ENCODE measurements at regions not wholly inside any gene's neighbourhood (a gene's known extent, or its start where the extent isn't known, plus 50 kb on each side); places are given as distances from the start of the nearest gene placed in this dataset.
"Not testable (repeated sequence)": the region's sequence is repeated elsewhere in the genome, so short reads cannot be mapped to it uniquely, and the experiment has no call there.

- ATAC-seq = no peak
- TF ChIP-seq CSDC2 (CRISPR knock-in tag; IDR thresholded peaks at IDR 0.05) = no peak
- TF ChIP-seq ZFP30 (CRISPR knock-in tag; IDR thresholded peaks at IDR 0.05) = no peak
- TF ChIP-seq TCF4 (CRISPR knock-in tag; IDR thresholded peaks at IDR 0.05; ENCODE audit: borderline replicate concordance) = no peak
- TF ChIP-seq SNAI2 (CRISPR knock-in tag; IDR thresholded peaks at IDR 0.05) = no peak
- no peak for TF ChIP-seq ZFP3 (CRISPR knock-in tag; IDR thresholded peaks at IDR 0.05)
- TF ChIP-seq TOX (CRISPR knock-in tag; IDR thresholded peaks at IDR 0.05; ENCODE audit: borderline replicate concordance) = no peak
- no peak for TF ChIP-seq ZNF8 (CRISPR knock-in tag; IDR thresholded peaks at IDR 0.05)
- TF ChIP-seq CREB5 (CRISPR knock-in tag; IDR thresholded peaks at IDR 0.05; ENCODE audit: low read depth) = no peak
- TF ChIP-seq ESRRG (CRISPR knock-in tag; IDR thresholded peaks at IDR 0.05) = no peak
- TF ChIP-seq GLIS3 (CRISPR knock-in tag; IDR thresholded peaks at IDR 0.05) = no peak
- TF ChIP-seq CSRNP3 (CRISPR knock-in tag; IDR thresholded peaks at IDR 0.05) = no peak
- no peak for TF ChIP-seq ARNTL (CRISPR knock-in tag; IDR thresholded peaks at IDR 0.05; ENCODE audit: borderline replicate concordance, low read depth)
- no peak for TF ChIP-seq ISL1 (CRISPR knock-in tag; IDR thresholded peaks at IDR 0.05)
- no peak for TF ChIP-seq ZNF565 (CRISPR knock-in tag; conservative IDR thresholded peaks at IDR 0.05; ENCODE audit: low read depth)
- no peak for TF ChIP-seq POU6F1 (CRISPR knock-in tag; IDR thresholded peaks at IDR 0.05; ENCODE audit: borderline replicate concordance, low read depth)
- no peak for TF ChIP-seq BACH2 (CRISPR knock-in tag; IDR thresholded peaks at IDR 0.05; ENCODE audit: borderline replicate concordance)
- no peak for TF ChIP-seq PATZ1 (CRISPR knock-in tag; IDR thresholded peaks at IDR 0.05; ENCODE audit: borderline replicate concordance)
- TF ChIP-seq RARB (CRISPR knock-in tag; IDR thresholded peaks at IDR 0.05) = no peak
- TF ChIP-seq ZC3H10 (CRISPR knock-in tag; IDR thresholded peaks at IDR 0.05) = no peak
- TF ChIP-seq PPARA (CRISPR knock-in tag; IDR thresholded peaks at IDR 0.05; ENCODE audit: borderline replicate concordance) = no peak
Measured at GRCh38 chr18:51260118-51260517, 62.6 kb upstream of the MEX3C start.

GRCh38 chr18:51266077-51266476 is 68.6 kb upstream of the MEX3C start:
- not testable (repeated sequence) for ATAC-seq

GRCh38 chr18:51266773-51267172 is 69.3 kb upstream of the MEX3C start:
- ATAC-seq = no peak
- no peak for TF ChIP-seq ZFP3 (CRISPR knock-in tag; IDR thresholded peaks at IDR 0.05)
- TF ChIP-seq OSR1 (CRISPR knock-in tag; IDR thresholded peaks at IDR 0.05) = no peak
- TF ChIP-seq POU6F1 (CRISPR knock-in tag; IDR thresholded peaks at IDR 0.05; ENCODE audit: borderline replicate concordance, low read depth) = no peak
- no peak for TF ChIP-seq GLIS3 (CRISPR knock-in tag; IDR thresholded peaks at IDR 0.05)
- no peak for TF ChIP-seq ESRRG (CRISPR knock-in tag; IDR thresholded peaks at IDR 0.05)
- no peak for TF ChIP-seq ZNF70 (CRISPR knock-in tag; IDR thresholded peaks at IDR 0.05)
- TF ChIP-seq BACH2 (CRISPR knock-in tag; IDR thresholded peaks at IDR 0.05; ENCODE audit: borderline replicate concordance) = no peak
- TF ChIP-seq CSRNP3 (CRISPR knock-in tag; IDR thresholded peaks at IDR 0.05) = no peak
- no peak for TF ChIP-seq CREB5 (CRISPR knock-in tag; IDR thresholded peaks at IDR 0.05; ENCODE audit: low read depth)
- no peak for TF ChIP-seq CSDC2 (CRISPR knock-in tag; IDR thresholded peaks at IDR 0.05)
- TF ChIP-seq ISL1 (CRISPR knock-in tag; IDR thresholded peaks at IDR 0.05) = no peak
- no peak for TF ChIP-seq ARNTL (CRISPR knock-in tag; IDR thresholded peaks at IDR 0.05; ENCODE audit: borderline replicate concordance, low read depth)
- no peak for TF ChIP-seq PPARA (CRISPR knock-in tag; IDR thresholded peaks at IDR 0.05; ENCODE audit: borderline replicate concordance)

Measured in SK-N-SH treated with all-trans-retinoic acid at 6 μM for 48 hours (cell line).